ENCODE measurements at regions not wholly inside any gene's neighbourhood (a gene's known extent, or its start where the extent isn't known, plus 50 kb on each side); places are given as distances from the start of the nearest gene placed in this dataset.

DNA sequence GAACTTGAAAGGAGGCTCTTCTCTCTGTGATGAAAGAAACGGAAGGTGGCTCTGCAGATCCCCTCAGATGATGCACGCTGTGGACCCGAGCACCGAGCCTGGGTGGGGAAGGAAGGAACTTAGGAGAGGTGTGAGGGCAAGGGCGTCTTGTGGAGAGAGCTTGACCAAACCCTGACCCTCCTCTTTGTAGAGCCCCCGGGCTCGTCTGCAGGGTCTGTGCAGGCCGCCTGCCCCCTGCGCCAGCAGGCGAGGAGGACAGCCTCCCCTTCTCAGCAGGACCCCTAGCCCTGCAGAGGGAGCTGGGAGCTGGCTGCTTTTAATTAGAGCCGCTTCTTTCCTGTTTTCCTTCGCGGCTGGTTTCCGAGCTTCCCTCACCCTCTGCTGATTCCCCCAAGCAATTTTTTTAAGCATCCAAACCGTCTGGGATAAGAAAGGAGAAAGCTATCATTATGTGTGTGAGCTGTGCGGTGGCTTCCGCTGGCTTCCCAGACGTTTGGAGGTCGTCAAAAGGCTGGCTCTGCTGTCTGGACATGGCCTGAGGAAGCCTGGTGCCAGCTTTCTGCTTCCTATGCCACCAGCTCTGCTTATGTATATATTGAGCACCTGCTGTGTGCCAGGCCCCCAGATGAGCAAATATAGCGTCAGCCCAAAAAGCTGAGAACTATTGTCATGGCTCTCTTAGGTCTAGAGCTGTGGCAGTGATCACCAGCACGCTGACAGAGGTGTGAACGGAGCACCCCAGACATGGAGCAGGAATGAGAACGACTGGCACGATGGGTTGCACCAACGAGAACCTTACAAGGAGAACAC lies 160.2 kb upstream of the IRF2BP2 start:
- Mint-ChIP-seq H3K36me3 (no peaks in the 10 kb centered on the region), H3K4me1 (peaks cover 40 to 51% of the 10 kb centered on the region in 2 donors)
- H3K36me3 ChIP-seq (ENCODE audit: control insufficient read depth, insufficient read depth, low read length) = no peaks in the 10 kb centered on the region

DNA sequence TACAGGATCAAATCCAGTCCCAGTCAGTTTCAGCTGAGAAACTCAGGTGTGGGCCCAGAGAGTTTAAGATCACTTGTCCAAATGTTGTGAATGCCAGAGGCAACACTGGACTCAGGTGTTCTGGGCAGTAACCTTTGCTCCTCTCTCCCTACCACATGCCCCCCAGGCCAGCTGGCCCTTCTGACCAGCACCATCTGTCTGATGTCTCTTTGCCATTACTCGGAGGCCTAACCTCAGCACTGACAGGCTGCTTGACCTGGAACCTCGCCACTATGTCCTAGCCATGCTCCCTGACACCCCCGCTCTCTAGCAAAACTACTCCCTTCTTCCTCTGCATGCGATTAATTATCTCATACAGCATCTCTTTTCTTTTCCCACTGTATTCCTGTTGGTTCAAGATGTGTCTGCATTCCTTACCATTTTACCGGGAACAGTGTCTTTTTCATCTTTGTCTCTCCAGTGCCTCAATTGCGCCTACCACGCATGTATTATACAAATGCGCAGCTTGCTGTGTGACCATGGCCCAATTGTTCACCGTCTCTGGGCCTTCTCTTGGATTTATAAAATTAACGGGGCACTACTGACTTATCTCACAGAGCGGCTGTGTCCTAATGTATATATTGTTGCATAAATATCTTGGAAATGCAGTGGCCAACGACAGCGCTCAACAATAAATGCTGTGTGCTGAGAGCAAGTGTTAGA lies 159.5 kb upstream of the IRF2BP2 start:
- intact Hi-C loops (cut with micrococcal nuclease) = no loop called here
- H3K9me3 Mint-ChIP-seq = no peaks in the 10 kb centered on the region
- H3K4me3 ChIP-seq (ENCODE audit: low read length) = no peak overlapping the region
- WGBS (ENCODE audit: insufficient coverage) = 95% methylated on average over 13 of the region's 13 CpGs
- peak overlapping the region in 1 of 2 donors; percentile 70 for H3K27ac Mint-ChIP-seq
- H3K4me1 ChIP-seq (ENCODE audit: control insufficient read depth, insufficient read depth, low read length) = peaks cover 54% of the 10 kb centered on the region
- H3K4me1 Mint-ChIP-seq = peaks cover 40 to 51% of the 10 kb centered on the region in 2 donors
- H3K36me3 ChIP-seq (ENCODE audit: control insufficient read depth, insufficient read depth, low read length) = no peaks in the 10 kb centered on the region
- no peak overlapping the region for H3K27ac ChIP-seq (ENCODE audit: low read length)
- DNase-seq = no peak
- TF ChIP-seq, protein P1, sequence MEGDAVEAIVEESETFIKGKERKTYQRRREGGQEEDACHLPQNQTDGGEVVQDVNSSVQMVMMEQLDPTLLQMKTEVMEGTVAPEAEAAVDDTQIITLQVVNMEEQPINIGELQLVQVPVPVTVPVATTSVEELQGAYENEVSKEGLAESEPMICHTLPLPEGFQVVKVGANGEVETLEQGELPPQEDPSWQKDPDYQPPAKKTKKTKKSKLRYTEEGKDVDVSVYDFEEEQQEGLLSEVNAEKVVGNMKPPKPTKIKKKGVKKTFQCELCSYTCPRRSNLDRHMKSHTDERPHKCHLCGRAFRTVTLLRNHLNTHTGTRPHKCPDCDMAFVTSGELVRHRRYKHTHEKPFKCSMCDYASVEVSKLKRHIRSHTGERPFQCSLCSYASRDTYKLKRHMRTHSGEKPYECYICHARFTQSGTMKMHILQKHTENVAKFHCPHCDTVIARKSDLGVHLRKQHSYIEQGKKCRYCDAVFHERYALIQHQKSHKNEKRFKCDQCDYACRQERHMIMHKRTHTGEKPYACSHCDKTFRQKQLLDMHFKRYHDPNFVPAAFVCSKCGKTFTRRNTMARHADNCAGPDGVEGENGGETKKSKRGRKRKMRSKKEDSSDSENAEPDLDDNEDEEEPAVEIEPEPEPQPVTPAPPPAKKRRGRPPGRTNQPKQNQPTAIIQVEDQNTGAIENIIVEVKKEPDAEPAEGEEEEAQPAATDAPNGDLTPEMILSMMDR (IDR thresholded peaks at IDR 0.05) = no peak
- peaks cover 7 to 9% of the 10 kb centered on the region in 2 donors for H3K27me3 Mint-ChIP-seq (ENCODE audit: low read depth in 2 of 2)
- H3K9me3 ChIP-seq (ENCODE audit: control insufficient read depth, insufficient read depth, low read length) = no peaks in the 10 kb centered on the region
- H3K27me3 ChIP-seq (ENCODE audit: control insufficient read depth, insufficient read depth, low read length) = no peaks in the 10 kb centered on the region
- ATAC-seq = no peak
- H3K4me3 Mint-ChIP-seq = no peak overlapping the region
- H3K36me3 Mint-ChIP-seq = no peaks in the 10 kb centered on the region

More for the DNA sequence above, 160.2 kb upstream of the IRF2BP2 start:
- Histone ChIP-seq H3K27me3 (ENCODE audit: control insufficient read depth, insufficient read depth, low read length) (no peaks in the 10 kb centered on the region), H3K9me3 (ENCODE audit: control insufficient read depth, insufficient read depth, low read length) (no peaks in the 10 kb centered on the region), H3K27ac (ENCODE audit: low read length) (no peak overlapping the region), H3K4me3 (ENCODE audit: low read length) (no peak overlapping the region), H3K4me1 (ENCODE audit: control insufficient read depth, insufficient read depth, low read length) (peaks cover 59% of the 10 kb centered on the region)
- TF ChIP-seq, protein P1 (IDR thresholded peaks at IDR 0.05) = no peak
- DNase-seq = peak in 1 of 2 donors; percentile 52
- Mint-ChIP-seq H3K27me3 (ENCODE audit: low read depth in 2 of 2) (peaks cover 7 to 8% of the 10 kb centered on the region in 2 donors), H3K9me3 (no peaks in the 10 kb centered on the region), H3K27ac (peak overlapping the region in 1 of 2 donors; percentile 70), H3K4me3 (no peak overlapping the region)
- no peak for ATAC-seq
- 86% methylated on average over 24 of the region's 25 CpGs for WGBS (ENCODE audit: insufficient coverage)
- intact Hi-C loops (cut with micrococcal nuclease) = loop anchor here (10.0 kb wide), 1 partner anchor 95 kb away; no protein-coding TSS in a partner anchor

DNA sequence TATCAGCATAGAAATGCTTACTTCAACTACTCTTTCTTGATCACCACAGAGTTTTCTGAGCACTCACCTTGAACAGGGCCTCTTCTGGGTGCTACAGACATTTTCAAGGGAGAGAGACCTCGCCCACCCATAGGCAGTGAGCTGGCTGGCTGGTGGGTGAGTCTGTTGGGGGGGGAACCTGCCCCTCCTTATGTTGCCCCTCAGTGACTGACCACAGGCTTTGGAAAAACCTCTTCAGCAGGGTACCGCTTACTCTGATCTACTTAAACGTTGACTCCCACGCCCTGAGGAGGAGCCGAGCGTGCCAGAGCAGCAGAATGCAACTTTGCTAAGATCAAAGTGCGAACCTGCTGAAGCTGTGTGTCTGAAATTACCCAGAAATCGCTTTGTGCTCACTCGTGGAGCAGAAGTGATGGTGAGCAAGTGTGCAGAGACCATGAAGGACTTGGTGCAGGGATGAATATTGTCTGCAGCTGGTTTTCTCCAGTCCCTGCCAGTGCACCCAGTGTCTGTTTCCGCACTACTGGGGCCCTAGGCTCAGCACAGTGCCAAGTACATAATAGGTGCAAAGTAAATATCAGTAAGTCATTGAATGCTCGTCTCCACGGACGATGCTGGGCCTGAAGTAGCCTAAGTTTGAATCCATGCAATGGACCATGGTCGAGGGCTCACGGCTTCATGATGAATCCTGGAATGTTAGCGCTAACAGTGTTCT lies 158.7 kb upstream of the IRF2BP2 start:
- ATAC-seq (no peak), DNase-seq (peak in 1 of 2 donors; percentile 75)
- H3K4me3 ChIP-seq (ENCODE audit: low read length) = no peak overlapping the region
- H3K4me1 Mint-ChIP-seq = peaks cover 40 to 51% of the 10 kb centered on the region in 2 donors
- no peaks in the 10 kb centered on the region for H3K9me3 ChIP-seq (ENCODE audit: control insufficient read depth, insufficient read depth, low read length)
- intact Hi-C loops (cut with micrococcal nuclease) = no loop called here
- H3K27me3 Mint-ChIP-seq (ENCODE audit: low read depth in 2 of 2) = peaks cover 7 to 9% of the 10 kb centered on the region in 2 donors
- H3K27ac Mint-ChIP-seq = peak overlapping the region in 1 of 2 donors; percentile 11
- no peaks in the 10 kb centered on the region for H3K27me3 ChIP-seq (ENCODE audit: control insufficient read depth, insufficient read depth, low read length)
- no peak overlapping the region for H3K4me3 Mint-ChIP-seq
- H3K4me1 ChIP-seq (ENCODE audit: control insufficient read depth, insufficient read depth, low read length) = peaks cover 54% of the 10 kb centered on the region
- H3K27ac ChIP-seq (ENCODE audit: low read length) = no peak overlapping the region
- WGBS (ENCODE audit: insufficient coverage) = 73% methylated on average over 16 of the region's 16 CpGs
- H3K9me3 Mint-ChIP-seq = no peaks in the 10 kb centered on the region
- TF ChIP-seq, protein P1 (IDR thresholded peaks at IDR 0.05) = no peak
- no peaks in the 10 kb centered on the region for H3K36me3 ChIP-seq (ENCODE audit: control insufficient read depth, insufficient read depth, low read length)
- H3K36me3 Mint-ChIP-seq = no peaks in the 10 kb centered on the region
